ENCODE measurements at regions not wholly inside any gene's neighbourhood (a gene's known extent, or its start where the extent isn't known, plus 50 kb on each side); places are given as distances from the start of the nearest gene placed in this dataset.

- TF ChIP-seq, protein P1, sequence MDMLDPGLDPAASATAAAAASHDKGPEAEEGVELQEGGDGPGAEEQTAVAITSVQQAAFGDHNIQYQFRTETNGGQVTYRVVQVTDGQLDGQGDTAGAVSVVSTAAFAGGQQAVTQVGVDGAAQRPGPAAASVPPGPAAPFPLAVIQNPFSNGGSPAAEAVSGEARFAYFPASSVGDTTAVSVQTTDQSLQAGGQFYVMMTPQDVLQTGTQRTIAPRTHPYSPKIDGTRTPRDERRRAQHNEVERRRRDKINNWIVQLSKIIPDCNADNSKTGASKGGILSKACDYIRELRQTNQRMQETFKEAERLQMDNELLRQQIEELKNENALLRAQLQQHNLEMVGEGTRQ (IDR thresholded peaks at IDR 0.05; ENCODE audit: low read depth, low read length) = no peak
- TF ChIP-seq, protein P1 (CRISPR knock-in tag; IDR thresholded peaks at IDR 0.05; ENCODE audit: borderline replicate concordance) = no peak
- peak; percentile 52 for TF ChIP-seq NR2F6 (IDR thresholded peaks at IDR 0.05)
- TF ChIP-seq NR2F6 (CRISPR knock-in tag; IDR thresholded peaks at IDR 0.05) = no peak; the same call in 1 of the 2 replicates
- peak; percentile 83; the same call in 1 of the 2 replicates for TF ChIP-seq ARID3A (IDR thresholded peaks at IDR 0.05; ENCODE audit: low read depth, low read length)
- peak; percentile 59; the same call in 1 of the 2 replicates for TF ChIP-seq SMARCE1 (IDR thresholded peaks at IDR 0.05; ENCODE audit: borderline replicate concordance)
- no peak for TF ChIP-seq CENPT (CRISPR knock-in tag; IDR thresholded peaks at IDR 0.05; ENCODE audit: low read depth)
- TF ChIP-seq, protein P2, sequence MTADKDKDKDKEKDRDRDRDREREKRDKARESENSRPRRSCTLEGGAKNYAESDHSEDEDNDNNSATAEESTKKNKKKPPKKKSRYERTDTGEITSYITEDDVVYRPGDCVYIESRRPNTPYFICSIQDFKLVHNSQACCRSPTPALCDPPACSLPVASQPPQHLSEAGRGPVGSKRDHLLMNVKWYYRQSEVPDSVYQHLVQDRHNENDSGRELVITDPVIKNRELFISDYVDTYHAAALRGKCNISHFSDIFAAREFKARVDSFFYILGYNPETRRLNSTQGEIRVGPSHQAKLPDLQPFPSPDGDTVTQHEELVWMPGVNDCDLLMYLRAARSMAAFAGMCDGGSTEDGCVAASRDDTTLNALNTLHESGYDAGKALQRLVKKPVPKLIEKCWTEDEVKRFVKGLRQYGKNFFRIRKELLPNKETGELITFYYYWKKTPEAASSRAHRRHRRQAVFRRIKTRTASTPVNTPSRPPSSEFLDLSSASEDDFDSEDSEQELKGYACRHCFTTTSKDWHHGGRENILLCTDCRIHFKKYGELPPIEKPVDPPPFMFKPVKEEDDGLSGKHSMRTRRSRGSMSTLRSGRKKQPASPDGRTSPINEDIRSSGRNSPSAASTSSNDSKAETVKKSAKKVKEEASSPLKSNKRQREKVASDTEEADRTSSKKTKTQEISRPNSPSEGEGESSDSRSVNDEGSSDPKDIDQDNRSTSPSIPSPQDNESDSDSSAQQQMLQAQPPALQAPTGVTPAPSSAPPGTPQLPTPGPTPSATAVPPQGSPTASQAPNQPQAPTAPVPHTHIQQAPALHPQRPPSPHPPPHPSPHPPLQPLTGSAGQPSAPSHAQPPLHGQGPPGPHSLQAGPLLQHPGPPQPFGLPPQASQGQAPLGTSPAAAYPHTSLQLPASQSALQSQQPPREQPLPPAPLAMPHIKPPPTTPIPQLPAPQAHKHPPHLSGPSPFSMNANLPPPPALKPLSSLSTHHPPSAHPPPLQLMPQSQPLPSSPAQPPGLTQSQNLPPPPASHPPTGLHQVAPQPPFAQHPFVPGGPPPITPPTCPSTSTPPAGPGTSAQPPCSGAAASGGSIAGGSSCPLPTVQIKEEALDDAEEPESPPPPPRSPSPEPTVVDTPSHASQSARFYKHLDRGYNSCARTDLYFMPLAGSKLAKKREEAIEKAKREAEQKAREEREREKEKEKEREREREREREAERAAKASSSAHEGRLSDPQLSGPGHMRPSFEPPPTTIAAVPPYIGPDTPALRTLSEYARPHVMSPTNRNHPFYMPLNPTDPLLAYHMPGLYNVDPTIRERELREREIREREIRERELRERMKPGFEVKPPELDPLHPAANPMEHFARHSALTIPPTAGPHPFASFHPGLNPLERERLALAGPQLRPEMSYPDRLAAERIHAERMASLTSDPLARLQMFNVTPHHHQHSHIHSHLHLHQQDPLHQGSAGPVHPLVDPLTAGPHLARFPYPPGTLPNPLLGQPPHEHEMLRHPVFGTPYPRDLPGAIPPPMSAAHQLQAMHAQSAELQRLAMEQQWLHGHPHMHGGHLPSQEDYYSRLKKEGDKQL (CRISPR knock-in tag; IDR thresholded peaks at IDR 0.05; ENCODE audit: low read depth) = peak; percentile 56; the same call in 1 of the 2 replicates
- TF ChIP-seq ZNF136 (CRISPR knock-in tag; IDR thresholded peaks at IDR 0.05; ENCODE audit: low read depth) = no peak
- TF ChIP-seq NCOR1 (IDR thresholded peaks at IDR 0.05; ENCODE audit: borderline replicate concordance, low read length) = peak; percentile 94
- no peak; a peak in 1 of 4 replicates for TF ChIP-seq KLF16 (CRISPR knock-in tag; IDR thresholded peaks at IDR 0.05)
- TF ChIP-seq DNMT3B (CRISPR knock-in tag; conservative IDR thresholded peaks at IDR 0.05) = peak; percentile 90
- no peak for TF ChIP-seq ZNF468 (CRISPR knock-in tag; IDR thresholded peaks at IDR 0.05)
- peak; percentile 97 for TF ChIP-seq MED13 (CRISPR knock-in tag; IDR thresholded peaks at IDR 0.05)
- TF ChIP-seq ZNF558 (CRISPR knock-in tag; IDR thresholded peaks at IDR 0.05; ENCODE audit: borderline replicate concordance) = no peak; the same call in 1 of the 2 replicates
- TF ChIP-seq ZKSCAN8 (CRISPR knock-in tag; IDR thresholded peaks at IDR 0.05; ENCODE audit: borderline replicate concordance) = peak; percentile 14; the same call in 1 of the 2 replicates
- TF ChIP-seq ZNF251 (CRISPR knock-in tag; IDR thresholded peaks at IDR 0.05) = no peak
- TF ChIP-seq ZNF816 (CRISPR knock-in tag; IDR thresholded peaks at IDR 0.05; ENCODE audit: borderline replicate concordance) = 0 out of 2 replicates have a peak, but pooled peaks have one; percentile 22
Measured at GRCh38 chr12:75944097-75944904, 87.3 kb downstream of the PHLDA1 start (continued).
